GM18867 (cell line): ENCODE measurements at regions not wholly inside any gene's neighbourhood (a gene's known extent, or its start where the extent isn't known, plus 50 kb on each side); places are given as distances from the start of the nearest gene placed in this dataset.

Experiments
- ATAC-seq: cut with Tn5 transposase; IDR thresholded peaks from one replicate; pipeline ENCODE4 v1.9.1; 2021; ENCODE audit warnings: mild to moderate bottlenecking, moderate library complexity; ENCODE audit not compliant: unreplicated experiment

DNA sequence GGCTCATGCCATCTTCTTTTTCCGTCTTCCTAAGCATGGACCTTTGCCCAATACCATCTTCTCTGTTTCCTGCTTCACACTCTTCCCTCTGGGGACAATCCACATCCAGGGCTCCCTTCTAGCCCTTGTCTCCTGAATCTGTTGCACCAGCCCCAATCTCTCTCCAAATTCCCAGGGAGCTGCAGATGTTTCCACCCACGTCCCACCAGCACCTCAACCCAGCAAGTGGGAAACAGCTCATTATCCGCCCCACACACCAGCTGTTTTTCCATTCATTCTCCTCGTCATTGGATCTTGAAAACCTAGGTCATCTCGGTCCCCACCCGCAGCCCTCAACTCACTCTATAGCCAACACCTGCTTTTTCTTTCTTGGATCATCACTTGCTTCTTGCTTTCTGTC lies 185.0 kb upstream of the CDYL start:
- no peak for ATAC-seq

DNA sequence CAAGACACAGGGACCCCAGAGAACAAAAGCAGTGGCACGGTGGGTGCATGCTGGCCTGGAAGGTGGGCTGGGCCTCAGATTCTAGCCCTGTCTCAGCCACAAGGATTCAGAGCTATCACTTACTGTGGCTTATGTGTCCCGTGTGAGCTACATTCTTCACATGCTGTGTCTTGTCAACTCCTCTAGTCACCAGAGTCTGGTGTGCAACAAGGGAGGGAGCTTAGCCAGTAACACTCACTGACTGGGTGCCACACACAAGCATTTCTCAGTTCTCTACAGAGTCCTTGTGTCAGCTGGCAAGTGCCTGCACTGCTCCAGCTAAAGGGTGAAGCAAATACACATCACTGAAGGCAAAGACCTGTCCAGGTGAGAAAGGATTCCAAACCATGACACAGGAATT lies 186.9 kb upstream of the CDYL start:
- no peak for ATAC-seq

DNA sequence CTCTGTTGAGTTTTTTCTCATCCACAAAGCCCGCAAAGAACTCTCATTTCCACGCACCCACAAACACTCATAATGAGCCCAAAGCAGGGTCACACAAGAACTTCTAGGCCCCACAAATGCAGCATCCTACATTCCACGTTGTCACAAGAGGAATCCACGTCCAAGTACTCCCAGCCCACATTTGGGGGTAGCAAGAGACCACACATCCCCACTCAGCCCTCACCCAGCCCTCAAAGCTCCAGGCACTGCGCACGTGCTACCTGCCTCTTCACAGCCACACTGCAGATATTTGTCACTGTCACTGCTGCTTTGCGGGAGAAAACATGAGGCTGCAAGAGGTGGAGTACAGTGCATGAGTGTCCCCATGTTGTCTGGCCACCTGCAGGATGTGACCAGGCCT lies 187.6 kb upstream of the CDYL start:
- no peak for ATAC-seq

DNA sequence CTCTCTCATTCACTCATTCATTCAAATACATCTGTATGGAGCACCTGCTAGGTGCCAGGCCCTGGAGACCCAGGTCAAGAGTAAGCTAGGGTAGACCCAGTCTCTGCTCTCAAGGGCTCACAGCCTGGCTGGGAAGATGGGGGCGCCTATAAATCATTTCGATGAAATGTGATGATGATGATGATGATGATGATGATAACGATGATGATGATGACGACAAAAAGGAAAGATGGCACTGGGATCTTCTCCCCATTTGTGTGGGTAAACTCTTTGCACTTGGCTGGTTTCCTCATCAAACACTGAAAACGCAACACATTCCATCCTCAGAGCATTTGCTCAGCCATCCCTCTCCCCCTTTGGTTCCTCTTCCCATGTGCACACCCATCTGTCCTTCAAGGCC lies 188.0 kb upstream of the CDYL start:
- no peak for ATAC-seq

DNA sequence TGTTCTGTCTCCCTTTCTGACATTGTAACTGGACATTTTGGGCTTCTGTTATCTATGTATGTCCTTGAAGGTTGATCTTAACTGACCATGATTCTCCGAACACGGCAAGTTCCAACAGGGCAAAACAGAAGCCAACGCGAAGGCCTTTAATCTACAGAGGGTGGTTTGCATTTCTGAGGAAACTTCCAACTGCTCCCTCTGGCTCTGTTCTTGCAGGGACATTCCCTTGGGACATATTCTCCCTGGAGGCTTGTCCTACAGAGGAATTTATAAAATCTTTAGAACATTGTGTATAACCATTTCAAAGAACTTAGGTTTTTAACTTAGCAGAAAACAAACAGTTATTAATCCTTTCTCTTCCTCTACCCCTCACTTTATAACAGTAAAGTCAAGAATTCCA lies 189.0 kb upstream of the CDYL start:
- no peak for ATAC-seq

DNA sequence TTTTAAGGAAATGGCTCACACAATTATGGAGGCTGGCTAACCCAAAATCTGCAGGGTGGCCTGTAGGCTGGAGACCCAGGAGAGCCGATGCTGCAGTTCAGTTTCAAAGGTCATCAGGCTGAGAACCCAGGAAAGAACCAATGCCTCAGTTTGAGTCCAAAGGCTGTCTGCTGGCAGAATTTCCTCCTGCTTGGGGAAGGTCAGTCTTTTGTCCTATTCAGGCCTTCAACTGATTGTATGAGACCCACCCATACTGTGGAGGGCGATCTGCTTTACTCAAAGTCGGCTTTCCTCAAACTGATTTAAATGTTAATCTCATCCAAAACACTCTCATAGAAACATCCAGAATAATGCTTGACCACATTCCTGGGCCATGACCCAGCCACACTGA lies 189.7 kb upstream of the CDYL start:
- no peak for ATAC-seq

DNA sequence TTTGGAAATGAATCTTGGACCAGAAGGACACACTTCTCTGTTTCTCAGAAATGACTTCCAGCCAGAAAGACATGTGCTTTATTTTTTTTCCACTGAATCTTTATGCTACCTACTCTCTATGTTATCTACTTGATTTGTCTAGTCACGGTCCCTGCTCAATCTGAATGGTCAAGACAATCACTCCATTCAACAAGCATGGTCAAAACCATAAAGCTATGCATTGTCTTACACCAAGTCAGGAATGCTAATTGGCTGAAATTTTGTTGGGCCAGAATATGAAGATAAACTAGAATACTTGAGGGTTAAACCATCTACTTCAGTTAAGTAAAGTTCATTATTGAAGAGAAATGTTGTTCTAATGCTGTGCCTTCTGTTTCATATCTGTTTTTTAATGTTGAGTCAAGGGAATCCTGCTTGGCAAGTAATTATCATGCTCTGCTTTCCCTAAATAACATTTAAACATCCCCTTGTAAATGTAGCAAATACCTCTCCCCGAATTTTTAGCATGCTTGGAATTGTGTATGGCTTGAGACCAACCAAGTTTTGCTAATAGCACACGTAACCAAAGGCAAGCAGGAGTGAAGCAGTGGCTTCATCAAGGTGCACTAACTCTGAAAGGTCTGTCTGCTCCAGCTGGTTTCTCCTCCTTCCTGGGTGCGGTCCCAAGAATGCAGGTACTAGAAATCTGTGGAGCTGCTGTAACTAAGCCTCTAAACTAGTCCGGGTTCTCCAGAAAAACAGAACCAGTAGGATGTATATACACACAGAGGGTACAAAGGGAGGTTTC lies 190.3 kb upstream of the CDYL start:
- ATAC-seq = no peak

DNA sequence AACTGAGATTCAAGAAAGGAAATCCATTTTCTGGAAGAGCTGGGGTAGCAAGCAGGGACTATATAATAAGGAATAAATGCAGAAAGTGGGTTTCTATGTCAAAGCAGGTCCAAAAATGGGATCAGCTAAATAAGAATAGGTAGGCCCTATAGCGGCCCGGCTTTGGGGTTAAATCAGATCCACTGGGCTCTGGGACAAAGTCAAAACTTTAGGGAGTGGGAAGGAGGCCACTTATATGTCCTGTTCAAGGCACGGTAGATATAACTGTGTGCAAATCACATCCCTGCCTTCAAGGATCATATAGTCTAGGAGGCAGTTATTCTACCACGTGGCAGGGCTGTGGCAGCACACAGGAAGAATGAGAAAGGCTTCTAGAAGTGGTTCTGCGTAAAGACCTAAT lies 191.4 kb upstream of the CDYL start:
- no peak for ATAC-seq

DNA sequence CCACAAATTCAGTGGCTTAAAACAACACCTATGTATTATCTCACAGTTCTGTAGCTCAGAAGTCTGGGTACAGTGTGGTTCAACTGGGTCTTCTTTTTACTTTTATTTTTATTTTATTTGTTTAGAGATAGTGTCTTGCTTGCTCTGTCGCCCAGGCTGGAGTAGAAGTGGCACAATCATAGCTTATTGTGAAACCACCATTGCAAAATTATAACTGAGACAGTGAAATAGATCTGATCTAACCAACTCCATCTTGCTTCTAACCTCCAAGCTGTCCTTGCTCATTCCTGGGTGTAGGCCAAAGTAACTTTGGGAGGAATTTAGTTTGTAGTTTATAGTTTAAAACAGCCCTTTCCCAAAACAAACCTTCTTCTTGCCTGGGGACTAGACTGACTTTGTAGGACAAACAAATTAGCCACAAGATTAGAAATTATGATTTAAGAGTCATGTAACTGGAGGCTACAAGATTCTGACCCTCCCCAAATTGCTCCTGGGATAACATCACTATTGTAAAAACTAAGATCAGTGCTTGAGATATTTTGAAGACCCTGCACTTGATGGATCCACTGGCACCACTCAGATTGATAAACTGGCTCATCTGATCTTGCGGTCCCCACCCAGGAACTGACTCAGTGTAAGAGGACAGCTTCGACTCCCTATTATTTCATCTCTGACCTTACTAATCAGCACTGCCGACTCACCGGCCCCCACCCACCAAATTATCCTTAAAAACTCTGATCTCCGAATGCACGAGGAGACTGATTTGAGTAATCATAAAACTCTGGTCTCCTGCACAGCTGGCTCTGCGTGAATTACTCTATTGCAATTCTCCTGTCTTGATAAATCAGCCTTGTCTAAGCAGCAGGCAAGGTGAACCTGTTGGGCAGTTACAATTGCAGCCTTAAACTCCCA lies 193.4 kb upstream of the CDYL start:
- ATAC-seq = no peak

DNA sequence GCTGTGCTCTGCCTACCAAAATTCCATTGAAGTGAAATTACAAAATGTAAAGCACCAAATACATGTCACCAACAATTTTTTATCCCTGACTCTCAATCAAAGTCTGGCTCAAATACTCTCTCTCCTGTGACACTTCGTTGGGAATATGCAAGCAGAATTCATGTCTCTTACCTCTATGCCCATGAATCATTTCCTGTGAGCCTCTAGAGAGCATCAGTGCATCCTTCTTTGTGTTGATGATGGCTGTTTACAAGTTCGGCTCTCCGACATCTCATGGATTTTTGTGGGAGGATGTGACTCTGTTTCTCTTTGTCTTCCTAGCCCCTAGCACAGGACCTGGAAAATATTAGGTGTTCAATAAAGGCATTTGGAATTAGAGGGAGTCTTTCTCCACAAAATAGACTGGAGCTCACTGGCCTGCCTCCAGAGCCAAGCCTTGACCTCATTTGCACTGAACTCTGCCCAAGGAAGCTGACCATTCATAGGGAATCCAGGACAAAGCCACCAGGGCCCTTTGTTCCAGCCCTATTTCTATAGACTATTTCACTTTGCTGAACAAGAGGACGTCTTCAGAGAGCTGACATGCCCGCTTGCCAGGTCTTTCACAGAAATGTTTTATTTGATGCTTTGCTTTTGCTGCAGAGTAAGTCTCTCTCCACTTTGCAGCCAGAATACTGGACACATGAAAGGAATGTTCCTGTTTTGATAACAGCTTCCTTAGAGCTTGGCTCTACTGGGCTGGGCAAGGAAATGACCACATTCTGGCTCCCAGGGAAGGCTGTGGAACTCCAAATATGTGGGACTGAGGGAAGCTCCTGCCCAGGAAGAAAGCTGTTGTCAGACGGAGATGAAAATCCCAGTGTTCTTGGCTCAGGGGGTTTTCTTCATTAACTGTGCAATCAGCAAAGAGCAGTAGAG lies 194.5 kb upstream of the CDYL start:
- ATAC-seq = no peak

DNA sequence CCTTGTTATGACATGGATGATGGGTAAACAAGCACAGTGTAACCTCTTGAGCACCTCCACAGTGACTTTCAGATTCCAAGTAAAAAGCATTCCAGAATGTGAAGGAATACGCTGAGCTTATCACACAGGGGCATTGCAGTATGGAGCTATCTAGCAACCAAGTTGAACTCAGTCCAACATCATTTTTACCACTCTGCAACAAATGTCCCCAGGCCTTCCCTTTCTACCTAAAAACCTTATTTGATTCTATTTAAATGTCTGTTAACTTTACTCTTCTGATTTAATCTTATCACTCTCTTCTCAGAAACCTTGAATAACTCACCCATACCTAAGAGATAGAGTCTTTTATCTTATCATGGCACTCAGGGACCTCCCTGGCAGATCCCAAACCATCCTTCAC lies 195.8 kb upstream of the CDYL start:
- no peak for ATAC-seq

DNA sequence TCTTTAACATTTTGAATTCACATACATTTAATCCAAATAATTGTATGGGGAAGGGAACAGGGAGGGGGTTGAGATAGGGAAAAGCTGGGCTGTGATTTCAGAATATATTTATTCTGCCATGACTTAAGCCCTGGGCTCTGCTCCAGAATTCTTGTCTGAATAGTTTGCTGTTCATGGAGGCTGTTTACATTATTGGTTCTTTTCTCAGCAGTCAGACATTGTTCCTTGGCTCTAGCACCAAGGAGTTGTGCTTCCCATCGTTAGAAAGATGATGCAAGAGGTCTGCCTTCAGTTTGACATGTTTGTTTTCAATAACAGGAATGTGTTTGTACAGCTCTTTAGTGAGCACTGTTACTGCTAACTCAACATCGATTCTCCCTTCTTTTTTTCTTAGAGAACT lies 198.8 kb upstream of the CDYL start:
- ATAC-seq = no peak

DNA sequence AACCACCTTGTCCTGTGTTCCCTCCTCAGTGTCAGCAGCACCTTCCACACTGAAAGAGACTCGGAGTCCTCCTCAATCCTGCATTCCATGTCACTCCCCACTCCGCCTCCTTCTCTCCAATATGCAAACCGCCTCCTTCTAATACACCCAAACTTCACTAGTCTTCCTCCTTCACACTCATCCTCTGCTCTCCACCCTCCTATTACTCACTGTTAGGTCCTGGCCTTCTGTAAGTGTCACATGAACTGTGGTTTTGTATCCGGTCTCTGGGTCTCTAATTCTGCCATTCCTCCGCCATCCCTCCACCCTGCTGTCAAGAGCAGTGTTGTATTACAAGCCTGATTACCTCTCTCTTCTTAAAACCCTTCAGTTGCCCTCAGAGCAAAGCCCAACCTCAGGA lies 200.5 kb upstream of the CDYL start:
- ATAC-seq = no peak

DNA sequence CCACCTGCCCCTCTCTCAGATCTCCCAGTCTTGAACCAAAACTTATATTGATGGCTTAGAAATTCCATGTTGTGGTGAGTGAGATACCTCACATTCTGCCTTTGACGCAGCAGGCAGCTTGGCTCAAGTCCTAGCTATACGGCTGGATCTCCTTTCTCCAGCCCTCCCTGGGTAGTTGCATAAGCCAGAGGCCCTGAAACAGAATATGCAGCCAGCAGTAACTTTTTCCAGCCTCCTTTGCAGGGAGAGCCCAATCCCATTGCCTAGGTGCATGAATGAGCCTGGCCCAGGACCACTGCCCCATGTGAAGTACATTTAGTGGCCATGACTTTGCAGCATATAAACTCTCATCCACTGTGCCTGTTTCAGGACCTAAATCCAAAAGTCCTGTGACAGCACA lies 202.2 kb upstream of the CDYL start:
- ATAC-seq = no peak

DNA sequence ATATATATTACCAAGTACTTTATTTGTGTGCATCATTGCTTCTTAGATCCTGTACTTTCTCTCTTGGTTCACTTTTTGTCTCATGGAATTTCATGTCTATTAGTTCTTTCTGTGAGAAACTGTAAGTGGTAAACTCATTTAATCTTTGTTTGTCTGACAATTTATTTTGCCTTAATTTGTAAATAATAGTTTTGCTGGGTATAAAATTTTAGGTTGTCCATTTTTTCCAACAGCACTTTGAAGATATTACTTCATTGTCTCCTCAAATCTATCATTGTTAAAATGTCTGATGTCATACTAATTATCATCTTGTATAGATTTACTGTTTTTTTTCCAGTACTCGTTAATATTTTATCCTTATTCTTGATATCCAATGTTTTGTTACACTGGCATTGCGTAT lies 205.2 kb upstream of the CDYL start:
- ATAC-seq = no peak

DNA sequence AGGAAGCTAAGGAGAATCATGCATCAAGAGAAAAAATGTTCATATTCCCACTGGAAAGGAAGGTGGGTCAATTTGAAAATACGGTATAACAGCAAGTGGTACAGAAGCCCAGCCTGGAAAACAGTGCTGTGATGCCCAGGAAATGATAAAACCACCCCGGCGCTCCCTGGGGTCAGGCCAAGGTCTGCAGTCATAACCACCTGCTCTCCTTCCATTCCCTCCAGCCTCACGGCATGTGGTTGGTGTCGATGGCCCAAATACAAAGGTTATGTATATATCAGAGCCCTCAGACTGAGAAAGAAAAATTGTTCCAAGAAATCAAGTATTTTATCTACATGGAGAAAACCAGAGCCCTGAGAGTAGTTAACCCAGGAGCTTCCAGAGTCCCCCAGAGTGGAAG lies 208.1 kb upstream of the CDYL start:
- ATAC-seq = no peak

DNA sequence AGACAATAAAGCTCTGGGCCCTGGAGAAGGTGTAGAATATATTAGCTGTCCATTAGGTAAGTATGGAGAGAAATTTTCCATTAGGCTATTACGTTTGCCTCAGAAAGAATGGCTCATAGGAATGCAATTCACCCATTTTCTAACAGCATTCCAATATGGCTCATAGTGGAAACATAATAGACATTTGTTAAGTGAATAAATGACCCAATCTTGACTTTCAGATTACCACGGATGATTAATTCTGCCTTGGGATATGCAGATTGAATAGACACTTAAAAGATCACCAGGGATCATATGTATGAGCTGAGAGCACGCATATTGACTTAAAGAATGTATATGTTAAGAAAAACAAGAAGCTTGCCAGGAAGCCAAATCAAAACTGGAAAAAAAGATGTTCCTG lies 209.1 kb upstream of the CDYL start:
- ATAC-seq = no peak

DNA sequence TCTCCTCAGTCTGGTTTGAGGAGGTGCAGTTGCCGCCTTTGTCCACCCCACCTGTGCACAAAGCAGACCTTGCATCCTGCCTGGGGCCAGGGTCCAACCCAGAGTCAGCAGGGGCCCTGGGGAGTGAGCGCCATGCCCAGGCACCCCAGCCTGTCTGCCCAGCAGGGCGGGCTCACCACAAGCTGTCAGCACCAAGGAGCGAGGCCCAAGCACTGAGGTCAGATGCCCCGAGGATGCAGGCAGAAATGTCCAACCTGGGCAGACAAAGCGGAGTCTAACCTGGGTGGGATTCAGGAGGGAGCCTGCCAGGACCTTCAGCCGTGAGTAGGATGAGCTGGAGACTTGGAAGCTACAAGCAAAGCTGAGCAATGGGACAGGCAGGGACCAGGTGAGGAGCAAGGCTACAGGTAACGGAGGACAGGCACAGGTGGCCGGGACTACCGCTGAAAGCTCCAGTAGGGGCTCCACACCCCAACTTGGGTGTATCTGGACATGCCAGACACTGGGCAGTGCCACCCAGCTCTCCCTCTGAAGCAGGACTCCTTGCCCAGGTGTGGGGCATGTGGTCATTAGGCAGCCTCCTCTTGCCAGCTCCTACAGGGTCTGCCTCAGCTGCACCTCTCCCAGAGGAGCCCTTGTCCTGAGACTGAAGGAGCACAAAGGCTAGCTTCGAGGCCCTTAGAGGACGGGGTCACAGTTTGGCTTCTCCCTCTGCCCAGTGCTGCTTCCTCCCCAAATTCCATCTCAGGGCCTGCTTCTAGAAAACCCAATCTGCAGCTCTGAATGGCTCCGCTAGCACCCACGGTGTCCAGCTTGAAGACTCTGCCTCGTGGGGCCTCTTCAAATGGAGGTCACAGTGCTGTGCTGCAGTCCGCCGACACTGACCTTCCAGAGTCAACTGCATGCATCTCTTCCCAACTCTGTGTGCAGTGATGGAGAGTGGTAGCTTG lies 210.6 kb upstream of the CDYL start:
- ATAC-seq = no peak

DNA sequence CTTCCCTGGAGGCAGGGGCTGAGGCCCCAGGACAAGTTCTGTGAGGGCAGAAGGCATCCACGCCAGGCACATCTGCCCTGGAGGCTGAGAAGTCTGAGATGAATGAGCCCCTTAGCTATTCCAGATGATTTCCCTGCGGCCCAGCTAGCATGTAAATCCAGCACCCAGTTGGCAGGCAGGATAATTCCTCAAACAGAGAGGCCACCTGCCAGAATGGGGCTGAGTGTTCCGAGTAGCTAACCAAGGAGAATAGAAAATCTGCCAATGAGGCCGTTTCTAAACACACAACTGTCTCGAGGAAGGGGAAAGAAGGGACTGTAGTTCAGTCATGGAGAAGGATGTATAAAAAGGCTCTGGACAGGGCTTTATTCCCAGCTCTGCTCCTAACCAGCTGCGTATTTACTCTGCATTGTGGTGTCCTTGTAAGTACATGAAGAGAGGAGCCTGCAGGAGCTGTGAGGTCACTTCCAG lies 211.4 kb upstream of the CDYL start:
- no peak for ATAC-seq

DNA sequence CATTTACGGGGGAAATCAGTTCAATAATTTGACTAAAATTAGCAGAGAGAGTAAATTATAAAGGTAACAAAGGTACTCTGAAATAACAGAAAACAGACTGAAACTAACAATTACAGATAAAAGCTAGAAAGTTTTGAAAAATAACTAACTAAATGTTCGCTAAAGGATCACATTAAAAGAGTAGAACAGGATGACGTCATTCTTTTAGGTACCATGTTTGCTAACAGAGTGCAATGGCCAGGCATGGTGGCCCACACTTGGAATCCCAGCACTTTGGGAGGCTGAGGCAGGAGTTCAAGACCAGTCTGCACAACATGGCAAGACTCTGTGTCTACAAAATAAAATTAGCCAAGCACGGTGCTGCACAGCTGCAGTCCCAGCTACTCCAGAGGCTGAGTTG lies 212.3 kb upstream of the CDYL start:
- ATAC-seq = no peak
